Sigmoid colon (tissue), 4 donors: ENCODE measurements at regions not wholly inside any gene's neighbourhood (a gene's known extent, or its start where the extent isn't known, plus 50 kb on each side); places are given as distances from the start of the nearest gene placed in this dataset.

Experiments used
- POLR2AphosphoS5 ChIP-seq, 4 donors: sonication (generic); formaldehyde crosslinking; IDR thresholded peaks; one replicate each; pipeline ENCODE4 v1.6.1; 2017; ENCODE audit warnings: antibody characterized with exemption in 4 of 4
- TF ChIP-seq, protein P1 (sequence below), 4 experiments: fragments of 450-650 bp in 3 of 4; fragments of 200-600 bp in 1 of 4; IDR thresholded peaks; one replicate each; pipeline ENCODE4 v1.5.1; 2016 to 2019; ENCODE audit warnings: antibody characterized with exemption in 4 of 4, mild to moderate bottlenecking in 3 of 4, moderate library complexity in 2 of 4

DNA sequence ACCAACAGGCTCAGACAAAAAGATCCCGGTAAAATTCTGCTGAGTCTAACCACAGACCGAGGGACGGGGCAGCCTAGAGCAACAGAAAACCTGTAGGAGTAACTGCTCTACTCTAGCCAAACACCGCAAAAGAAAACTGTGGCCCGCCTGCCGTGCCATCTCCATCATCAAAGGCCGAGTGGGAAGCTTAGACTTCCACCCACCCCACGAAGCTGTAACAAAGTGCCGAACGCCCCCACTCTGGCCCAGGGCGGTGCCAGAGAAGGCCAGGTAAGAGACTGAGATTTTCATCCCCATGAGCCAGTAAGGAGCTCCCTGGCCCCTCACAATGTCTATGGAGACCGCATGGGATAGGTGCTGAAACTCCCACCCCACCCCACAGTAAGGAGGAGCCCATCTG lies 231.9 kb upstream of the COX10 start:
- TF ChIP-seq, protein P1, sequence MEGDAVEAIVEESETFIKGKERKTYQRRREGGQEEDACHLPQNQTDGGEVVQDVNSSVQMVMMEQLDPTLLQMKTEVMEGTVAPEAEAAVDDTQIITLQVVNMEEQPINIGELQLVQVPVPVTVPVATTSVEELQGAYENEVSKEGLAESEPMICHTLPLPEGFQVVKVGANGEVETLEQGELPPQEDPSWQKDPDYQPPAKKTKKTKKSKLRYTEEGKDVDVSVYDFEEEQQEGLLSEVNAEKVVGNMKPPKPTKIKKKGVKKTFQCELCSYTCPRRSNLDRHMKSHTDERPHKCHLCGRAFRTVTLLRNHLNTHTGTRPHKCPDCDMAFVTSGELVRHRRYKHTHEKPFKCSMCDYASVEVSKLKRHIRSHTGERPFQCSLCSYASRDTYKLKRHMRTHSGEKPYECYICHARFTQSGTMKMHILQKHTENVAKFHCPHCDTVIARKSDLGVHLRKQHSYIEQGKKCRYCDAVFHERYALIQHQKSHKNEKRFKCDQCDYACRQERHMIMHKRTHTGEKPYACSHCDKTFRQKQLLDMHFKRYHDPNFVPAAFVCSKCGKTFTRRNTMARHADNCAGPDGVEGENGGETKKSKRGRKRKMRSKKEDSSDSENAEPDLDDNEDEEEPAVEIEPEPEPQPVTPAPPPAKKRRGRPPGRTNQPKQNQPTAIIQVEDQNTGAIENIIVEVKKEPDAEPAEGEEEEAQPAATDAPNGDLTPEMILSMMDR (IDR thresholded peaks at IDR 0.05): no peak
- TF ChIP-seq POLR2AphosphoS5 (IDR thresholded peaks at IDR 0.05): no peak
